CD4-positive, alpha-beta T cell treated with Interleukin-4 for 4 hours (primary cell): ENCODE measurements at regions not wholly inside any gene's neighbourhood (a gene's known extent, or its start where the extent isn't known, plus 50 kb on each side); places are given as distances from the start of the nearest gene placed in this dataset.

ENCODE experiments used
- DNase-seq: peaks from one replicate; pipeline ENCODE4 v3.0.0-alpha.2; 2020

GRCh38 chrX:69362354-69362753 lies 141.8 kb upstream of the NALF2 start:
- DNase-seq, result no peak

GRCh38 chrX:69361311-69361845 lies 142.7 kb upstream of the NALF2 start:
- no peak for DNase-seq

GRCh38 chrX:69357317-69357716 lies 146.8 kb upstream of the NALF2 start:
- no peak for DNase-seq

- DNase-seq, result no peak
Measured at GRCh38 chrX:69324851-69325250, 159.6 kb upstream of the PJA1 start.

GRCh38 chrX:69323786-69324720 lies 158.8 kb upstream of the PJA1 start:
- no peak for DNase-seq

GRCh38 chrX:69321789-69322188 lies 156.5 kb upstream of the PJA1 start:
- no peak for DNase-seq

- no peak for DNase-seq
Measured at GRCh38 chrX:69321006-69321655, 155.9 kb upstream of the PJA1 start.

- no peak for DNase-seq
Measured at GRCh38 chrX:69320116-69320515, 154.9 kb upstream of the PJA1 start.

GRCh38 chrX:69319376-69319775 lies 154.1 kb upstream of the PJA1 start:
- no peak for DNase-seq

GRCh38 chrX:69318651-69319340 lies 153.5 kb upstream of the PJA1 start:
- DNase-seq, result no peak

- no peak for DNase-seq
Measured at GRCh38 chrX:69317721-69318120, 152.5 kb upstream of the PJA1 start.

GRCh38 chrX:69314436-69315348 lies 149.4 kb upstream of the PJA1 start:
- DNase-seq, result no peak

- DNase-seq, result no peak
Measured at GRCh38 chrX:69313617-69314290, 148.5 kb upstream of the PJA1 start.

- no peak for DNase-seq
Measured at GRCh38 chrX:69311936-69312670, 146.8 kb upstream of the PJA1 start.

- no peak for DNase-seq
Measured at GRCh38 chrX:69309074-69309792, 144.0 kb upstream of the PJA1 start.

- no peak for DNase-seq
Measured at GRCh38 chrX:69307756-69308155, 142.5 kb upstream of the PJA1 start.

GRCh38 chrX:69307029-69307428 lies 141.8 kb upstream of the PJA1 start:
- DNase-seq, result no peak

- no peak for DNase-seq
Measured at GRCh38 chrX:69306063-69306404, 140.8 kb upstream of the PJA1 start.

- no peak for DNase-seq
Measured at GRCh38 chrX:69305333-69306062, 140.2 kb upstream of the PJA1 start.

- DNase-seq, result no peak
Measured at GRCh38 chrX:69303231-69303630, 138.0 kb upstream of the PJA1 start.
